ENCODE measurements at regions not wholly inside any gene's neighbourhood (a gene's known extent, or its start where the extent isn't known, plus 50 kb on each side); places are given as distances from the start of the nearest gene placed in this dataset.
"Not testable (repeated sequence)": the region's sequence is repeated elsewhere in the genome, so short reads cannot be mapped to it uniquely, and the experiment has no call there.

- no peak for TF ChIP-seq CTCF (IDR thresholded peaks at IDR 0.05; ENCODE audit: low read depth, low read length)
- DNase-seq (ENCODE audit: extremely low read depth, low read depth): no peak
Observed at GRCh38 chrX:1071351-1071750, 141.1 kb downstream of the CRLF2 start.

GRCh38 chrX:1062351-1062750 lies 150.1 kb downstream of the CRLF2 start:
- no peak for DNase-seq (ENCODE audit: extremely low read depth, low read depth)
- no peak for TF ChIP-seq CTCF (IDR thresholded peaks at IDR 0.05; ENCODE audit: low read depth, low read length)

GRCh38 chrX:1060562-1060960 lies 151.9 kb downstream of the CRLF2 start:
- DNase-seq (ENCODE audit: extremely low read depth, low read depth): no peak
- TF ChIP-seq CTCF (IDR thresholded peaks at IDR 0.05; ENCODE audit: low read depth, low read length): no peak

GRCh38 chrX:1059576-1060561 lies 152.6 kb downstream of the CRLF2 start:
- no peak for DNase-seq (ENCODE audit: extremely low read depth, low read depth)
- no peak for TF ChIP-seq CTCF (IDR thresholded peaks at IDR 0.05; ENCODE audit: low read depth, low read length)

- DNase-seq (ENCODE audit: extremely low read depth, low read depth): not testable (repeated sequence)
Observed at GRCh38 chrX:1053600-1053999, 158.8 kb downstream of the CRLF2 start.

GRCh38 chrX:1053072-1053471 lies 159.4 kb downstream of the CRLF2 start:
- no peak for DNase-seq (ENCODE audit: extremely low read depth, low read depth)
- TF ChIP-seq CTCF (IDR thresholded peaks at IDR 0.05; ENCODE audit: low read depth, low read length): no peak

- no peak for DNase-seq (ENCODE audit: extremely low read depth, low read depth)
- no peak for TF ChIP-seq CTCF (IDR thresholded peaks at IDR 0.05; ENCODE audit: low read depth, low read length)
Observed at GRCh38 chrX:1052021-1052420, 160.4 kb downstream of the CRLF2 start.

- TF ChIP-seq CTCF (IDR thresholded peaks at IDR 0.05; ENCODE audit: low read depth, low read length): no peak
- DNase-seq (ENCODE audit: extremely low read depth, low read depth): no peak
Observed at GRCh38 chrX:1051421-1051820, 161.0 kb downstream of the CRLF2 start.

Measured in AG09319 (cell line).